SU-DHL-6 (cell line): ENCODE measurements at regions not wholly inside any gene's neighbourhood (a gene's known extent, or its start where the extent isn't known, plus 50 kb on each side); places are given as distances from the start of the nearest gene placed in this dataset.

ENCODE experiments used
- H2AFZ ChIP-seq: fragments of 200-600 bp; sonication (generic); 2 replicates; pipeline ENCODE4 v1.6.1; 2014; ENCODE audit warnings: low read depth, mild to moderate bottlenecking, moderate library complexity, mixed read lengths, antibody characterized with exemption, low read length; ENCODE audit not compliant: severe bottlenecking
- H3F3A ChIP-seq: fragments of 200-600 bp; shearing (Covaris generic); 2 replicates; pipeline ENCODE4 v1.6.0; 2016; ENCODE audit warnings: antibody characterized with exemption, mild to moderate bottlenecking; ENCODE audit not compliant: insufficient read depth
- H3K27ac ChIP-seq: fragments of 200-600 bp; sonication (generic); 2 replicates; pipeline ENCODE4 v1.5.1; 2016; ENCODE audit warnings: low read depth, mild to moderate bottlenecking, low read length, moderate library complexity, mixed read lengths
- H3K27me3 ChIP-seq: fragments of 200-600 bp; sonication (generic), shearing (Covaris generic); 2 replicates; pipeline ENCODE4 v1.6.0; 2014; ENCODE audit warnings: mild to moderate bottlenecking, low read length
- H3K36me3 ChIP-seq: fragments of 200-600 bp; sonication (generic); 2 replicates; pipeline ENCODE4 v1.6.1; 2014; ENCODE audit warnings: mild to moderate bottlenecking, low read length, mixed read lengths
- H3K4me2 ChIP-seq: fragments of 300-600, 200-600 bp; shearing (Covaris generic), sonication (generic); 2 replicates; pipeline ENCODE4 v1.6.0; 2014; ENCODE audit warnings: low read length, low read depth, mild to moderate bottlenecking; ENCODE audit not compliant: poor library complexity, severe bottlenecking
- H3K4me3 ChIP-seq: fragments of 200-600 bp; sonication (generic); 2 replicates; pipeline ENCODE4 v1.5.1; 2014; ENCODE audit warnings: antibody characterized with exemption, low read length, mild to moderate bottlenecking, mixed read lengths; ENCODE audit not compliant: insufficient read depth, poor library complexity, severe bottlenecking
- H3K79me2 ChIP-seq: fragments of 200-600 bp; sonication (generic); 2 replicates; pipeline ENCODE4 v1.6.1; 2014; ENCODE audit warnings: mild to moderate bottlenecking, low read length, moderate library complexity; ENCODE audit not compliant: insufficient read depth
- H3K9ac ChIP-seq: fragments of 200-600 bp; sonication (generic); 2 replicates; pipeline ENCODE4 v1.7.0; 2014; ENCODE audit warnings: mild to moderate bottlenecking, low read length
- H3K9me2 ChIP-seq: fragments of 200-600 bp; sonication (generic); replicated peaks from 2 replicates; pipeline ENCODE4 v1.6.1; 2014; ENCODE audit warnings: low read length; ENCODE audit not compliant: insufficient read depth
- H3K9me3 ChIP-seq: fragments of 200-600 bp; sonication (generic); 2 replicates; pipeline ENCODE4 v1.6.1; 2014; ENCODE audit warnings: low read length, mixed read lengths; ENCODE audit not compliant: insufficient read depth
- H4K20me1 ChIP-seq: fragments of 200-600 bp; sonication (generic); 2 replicates; pipeline ENCODE4 v1.6.1; 2014; ENCODE audit warnings: low read depth, mild to moderate bottlenecking, antibody characterized with exemption, low read length, moderate library complexity, mixed read lengths
- CTCF ChIP-seq: fragments of 200-600 bp; sonication (generic); IDR thresholded peaks from one replicate; pipeline ENCODE4 v1.5.1; 2017; ENCODE audit warnings: antibody characterized with exemption, mild to moderate bottlenecking, low read length, moderate library complexity; ENCODE audit not compliant: insufficient read depth, poor library complexity, severe bottlenecking
- EZH2phosphoT487 ChIP-seq: fragments of 200-600 bp; sonication (generic), shearing (Covaris generic); conservative IDR thresholded peaks from 2 replicates; pipeline ENCODE4 v1.6.1; 2018; ENCODE audit warnings: mild to moderate bottlenecking, antibody characterized with exemption, low read length, moderate library complexity, mixed read lengths

GRCh38 chr17:36680701-36681202, 79.4 kb downstream of the MRM1 start:
- no peaks in the 10 kb centered on the region for H4K20me1 ChIP-seq

GRCh38 chr17:36682773-36683172, 81.4 kb downstream of the MRM1 start:
- Histone ChIP-seq H3K4me3 (no peak overlapping the region), H3K27me3 (no peaks in the 10 kb centered on the region), H3K79me2 (no peaks in the 10 kb centered on the region), H3K9me3 (no peaks in the 10 kb centered on the region), H3K4me2 (no peak overlapping the region), H2AFZ (no peak overlapping the region), H3K9ac (no peak overlapping the region), H3F3A (no peaks in the 10 kb centered on the region), H3K27ac (no peak overlapping the region), H3K9me2 (no peaks in the 10 kb centered on the region), H4K20me1 (no peaks in the 10 kb centered on the region), H3K36me3 (no peaks in the 10 kb centered on the region)
- no peak for TF ChIP-seq EZH2phosphoT487
- no peak for TF ChIP-seq CTCF

More at GRCh38 chr17:36680701-36681202, 79.4 kb downstream of the MRM1 start:
- no peaks in the 10 kb centered on the region for H3K27me3 ChIP-seq
- no peaks in the 10 kb centered on the region for H3K79me2 ChIP-seq
- no peak overlapping the region for H3K4me2 ChIP-seq
- H3K27ac ChIP-seq, result no peak overlapping the region
- no peaks in the 10 kb centered on the region for H3K9me2 ChIP-seq
- H3K4me3 ChIP-seq, result no peak overlapping the region
- no peak overlapping the region for H3K9ac ChIP-seq
- TF ChIP-seq EZH2phosphoT487, result no peak
- no peak for TF ChIP-seq CTCF
- H3K9me3 ChIP-seq, result no peaks in the 10 kb centered on the region
- no peaks in the 10 kb centered on the region for H3K36me3 ChIP-seq
- no peaks in the 10 kb centered on the region for H3F3A ChIP-seq
- H2AFZ ChIP-seq, result no peak overlapping the region

- no peaks in the 10 kb centered on the region for H3K36me3 ChIP-seq
- no peak overlapping the region for H2AFZ ChIP-seq
- TF ChIP-seq EZH2phosphoT487 (no peak), CTCF (no peak)
- H3K4me2 ChIP-seq, result no peak overlapping the region
- H3K27me3 ChIP-seq, result no peaks in the 10 kb centered on the region
- H4K20me1 ChIP-seq, result no peaks in the 10 kb centered on the region
- H3K9me3 ChIP-seq, result no peaks in the 10 kb centered on the region
- no peak overlapping the region for H3K4me3 ChIP-seq
- no peaks in the 10 kb centered on the region for H3F3A ChIP-seq
- no peaks in the 10 kb centered on the region for H3K79me2 ChIP-seq
- no peak overlapping the region for H3K9ac ChIP-seq
- no peaks in the 10 kb centered on the region for H3K9me2 ChIP-seq
- H3K27ac ChIP-seq, result no peak overlapping the region
Measured at GRCh38 chr17:36683387-36683786, 82.0 kb downstream of the MRM1 start.

GRCh38 chr17:36684134-36684533, 82.8 kb downstream of the MRM1 start:
- no peaks in the 10 kb centered on the region for H3K9me2 ChIP-seq
- no peaks in the 10 kb centered on the region for H3K27me3 ChIP-seq
- no peak overlapping the region for H2AFZ ChIP-seq
- H3F3A ChIP-seq, result no peaks in the 10 kb centered on the region
- no peak overlapping the region for H3K4me2 ChIP-seq
- no peak overlapping the region for H3K4me3 ChIP-seq
- no peak overlapping the region for H3K9ac ChIP-seq
- no peaks in the 10 kb centered on the region for H3K79me2 ChIP-seq
- H3K36me3 ChIP-seq, result no peaks in the 10 kb centered on the region
- H3K27ac ChIP-seq, result no peak overlapping the region
- TF ChIP-seq CTCF, result no peak
- TF ChIP-seq EZH2phosphoT487, result no peak
- H3K9me3 ChIP-seq, result no peaks in the 10 kb centered on the region
- no peaks in the 10 kb centered on the region for H4K20me1 ChIP-seq
